ENCODE measurements at regions not wholly inside any gene's neighbourhood (a gene's known extent, or its start where the extent isn't known, plus 50 kb on each side); places are given as distances from the start of the nearest gene placed in this dataset.

GRCh38 chr3:118480101-118480860 is 554.4 kb downstream of the IGSF11 start:
- TF ChIP-seq POLR2AphosphoS5 (IDR thresholded peaks at IDR 0.05; ENCODE audit: low read depth, low read length) (no peak), SIN3A (IDR thresholded peaks at IDR 0.05; ENCODE audit: borderline replicate concordance, insufficient read depth, low read length) (no peak), TAF1 (IDR thresholded peaks at IDR 0.05; ENCODE audit: borderline replicate concordance, insufficient read depth, low read length) (no peak)

Measured in PFSK-1 (cell line).